ENCODE measurements at regions not wholly inside any gene's neighbourhood (a gene's known extent, or its start where the extent isn't known, plus 50 kb on each side); places are given as distances from the start of the nearest gene placed in this dataset.

DNA sequence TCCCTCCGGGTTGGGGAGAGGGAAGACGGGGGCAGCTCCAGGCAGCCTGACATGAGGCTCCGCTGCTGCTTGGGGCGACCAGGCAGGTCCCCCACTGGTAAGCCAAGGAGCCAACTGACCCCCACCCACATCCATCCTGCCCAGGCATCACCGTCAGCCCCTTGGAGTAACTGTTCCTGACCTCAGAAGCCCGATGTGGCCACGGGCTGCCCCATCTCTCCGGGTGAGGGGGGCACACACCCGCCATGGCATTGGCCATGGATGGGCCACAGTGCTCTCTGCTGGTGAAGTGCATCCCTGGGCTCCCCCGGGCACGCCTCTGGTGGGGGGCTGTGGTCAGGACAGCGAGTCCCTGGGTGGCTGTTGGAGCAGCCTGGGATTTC is 100.0 kb downstream of the CRYAA start:
- TF ChIP-seq POLR2AphosphoS5 (IDR thresholded peaks at IDR 0.05; ENCODE audit: low read depth) (no peak), SPI1 (IDR thresholded peaks at IDR 0.05; ENCODE audit: borderline replicate concordance, low read depth) (no peak), GABPA (IDR thresholded peaks at IDR 0.05; ENCODE audit: low read depth) (no peak)
- TF ChIP-seq, protein P1, sequence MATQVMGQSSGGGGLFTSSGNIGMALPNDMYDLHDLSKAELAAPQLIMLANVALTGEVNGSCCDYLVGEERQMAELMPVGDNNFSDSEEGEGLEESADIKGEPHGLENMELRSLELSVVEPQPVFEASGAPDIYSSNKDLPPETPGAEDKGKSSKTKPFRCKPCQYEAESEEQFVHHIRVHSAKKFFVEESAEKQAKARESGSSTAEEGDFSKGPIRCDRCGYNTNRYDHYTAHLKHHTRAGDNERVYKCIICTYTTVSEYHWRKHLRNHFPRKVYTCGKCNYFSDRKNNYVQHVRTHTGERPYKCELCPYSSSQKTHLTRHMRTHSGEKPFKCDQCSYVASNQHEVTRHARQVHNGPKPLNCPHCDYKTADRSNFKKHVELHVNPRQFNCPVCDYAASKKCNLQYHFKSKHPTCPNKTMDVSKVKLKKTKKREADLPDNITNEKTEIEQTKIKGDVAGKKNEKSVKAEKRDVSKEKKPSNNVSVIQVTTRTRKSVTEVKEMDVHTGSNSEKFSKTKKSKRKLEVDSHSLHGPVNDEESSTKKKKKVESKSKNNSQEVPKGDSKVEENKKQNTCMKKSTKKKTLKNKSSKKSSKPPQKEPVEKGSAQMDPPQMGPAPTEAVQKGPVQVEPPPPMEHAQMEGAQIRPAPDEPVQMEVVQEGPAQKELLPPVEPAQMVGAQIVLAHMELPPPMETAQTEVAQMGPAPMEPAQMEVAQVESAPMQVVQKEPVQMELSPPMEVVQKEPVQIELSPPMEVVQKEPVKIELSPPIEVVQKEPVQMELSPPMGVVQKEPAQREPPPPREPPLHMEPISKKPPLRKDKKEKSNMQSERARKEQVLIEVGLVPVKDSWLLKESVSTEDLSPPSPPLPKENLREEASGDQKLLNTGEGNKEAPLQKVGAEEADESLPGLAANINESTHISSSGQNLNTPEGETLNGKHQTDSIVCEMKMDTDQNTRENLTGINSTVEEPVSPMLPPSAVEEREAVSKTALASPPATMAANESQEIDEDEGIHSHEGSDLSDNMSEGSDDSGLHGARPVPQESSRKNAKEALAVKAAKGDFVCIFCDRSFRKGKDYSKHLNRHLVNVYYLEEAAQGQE (IDR thresholded peaks at IDR 0.05; ENCODE audit: insufficient replicate concordance, low read depth): no peak
- TF ChIP-seq, protein P2, sequence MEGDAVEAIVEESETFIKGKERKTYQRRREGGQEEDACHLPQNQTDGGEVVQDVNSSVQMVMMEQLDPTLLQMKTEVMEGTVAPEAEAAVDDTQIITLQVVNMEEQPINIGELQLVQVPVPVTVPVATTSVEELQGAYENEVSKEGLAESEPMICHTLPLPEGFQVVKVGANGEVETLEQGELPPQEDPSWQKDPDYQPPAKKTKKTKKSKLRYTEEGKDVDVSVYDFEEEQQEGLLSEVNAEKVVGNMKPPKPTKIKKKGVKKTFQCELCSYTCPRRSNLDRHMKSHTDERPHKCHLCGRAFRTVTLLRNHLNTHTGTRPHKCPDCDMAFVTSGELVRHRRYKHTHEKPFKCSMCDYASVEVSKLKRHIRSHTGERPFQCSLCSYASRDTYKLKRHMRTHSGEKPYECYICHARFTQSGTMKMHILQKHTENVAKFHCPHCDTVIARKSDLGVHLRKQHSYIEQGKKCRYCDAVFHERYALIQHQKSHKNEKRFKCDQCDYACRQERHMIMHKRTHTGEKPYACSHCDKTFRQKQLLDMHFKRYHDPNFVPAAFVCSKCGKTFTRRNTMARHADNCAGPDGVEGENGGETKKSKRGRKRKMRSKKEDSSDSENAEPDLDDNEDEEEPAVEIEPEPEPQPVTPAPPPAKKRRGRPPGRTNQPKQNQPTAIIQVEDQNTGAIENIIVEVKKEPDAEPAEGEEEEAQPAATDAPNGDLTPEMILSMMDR (IDR thresholded peaks at IDR 0.05; ENCODE audit: insufficient read depth, low read length): no peak
- Histone ChIP-seq H3K4me3 (replicated peaks; ENCODE audit: insufficient read depth, low read length) (no peak overlapping the region), H3K27ac (replicated peaks) (no peak overlapping the region), H3K27me3 (ENCODE audit: insufficient read depth, poor library complexity, severe bottlenecking) (no peaks in the 10 kb centered on the region)
- DNase-seq (ENCODE audit: low read depth in 1 of 2, low spot score in 1 of 2): no peak

DNA sequence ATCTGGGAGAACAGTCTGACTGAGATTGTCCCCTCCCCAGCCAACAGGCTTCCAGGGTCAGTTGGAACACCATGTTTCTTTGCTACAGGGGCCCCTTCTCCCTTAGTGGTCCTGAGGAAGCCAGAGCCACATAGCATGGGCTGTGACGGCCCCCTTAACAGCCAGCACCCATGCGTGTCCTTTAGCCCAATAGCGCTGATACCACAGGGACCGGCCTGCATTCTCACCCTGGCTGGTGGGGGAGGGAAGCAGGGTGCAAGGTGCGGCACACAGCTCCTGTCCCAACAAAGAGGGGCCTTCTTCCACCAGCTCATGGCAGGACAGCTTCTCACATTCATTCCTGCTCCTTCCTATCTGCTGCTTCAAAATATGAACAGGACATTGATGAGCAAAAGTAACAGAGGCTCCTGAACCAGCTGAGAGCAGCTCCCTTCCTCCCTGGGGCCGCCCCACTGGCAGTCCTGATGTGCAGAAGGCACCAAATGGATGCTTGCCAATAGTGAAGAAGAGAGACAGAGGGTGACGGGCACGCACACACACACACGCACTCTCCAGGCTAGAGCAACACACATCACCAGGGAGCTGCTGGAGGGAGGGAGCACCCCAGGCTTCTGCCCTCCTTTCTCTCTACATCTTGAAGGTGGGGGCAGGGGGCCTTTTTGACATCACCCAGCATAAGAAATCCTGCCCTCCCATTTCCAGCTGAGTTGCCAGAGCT is 99.4 kb downstream of the CRYAA start:
- Histone ChIP-seq H3K27me3 (ENCODE audit: insufficient read depth, poor library complexity, severe bottlenecking) (no peaks in the 10 kb centered on the region), H3K4me3 (replicated peaks; ENCODE audit: insufficient read depth, low read length) (no peak overlapping the region), H3K27ac (replicated peaks) (no peak overlapping the region)
- no peak for DNase-seq (ENCODE audit: low read depth in 1 of 2, low spot score in 1 of 2)
- TF ChIP-seq POLR2AphosphoS5 (IDR thresholded peaks at IDR 0.05; ENCODE audit: low read depth) (no peak), GABPA (IDR thresholded peaks at IDR 0.05; ENCODE audit: low read depth) (no peak), SPI1 (IDR thresholded peaks at IDR 0.05; ENCODE audit: borderline replicate concordance, low read depth) (no peak)
- TF ChIP-seq, protein P1 (IDR thresholded peaks at IDR 0.05; ENCODE audit: insufficient replicate concordance, low read depth): no peak
- TF ChIP-seq, protein P2 (IDR thresholded peaks at IDR 0.05; ENCODE audit: insufficient read depth, low read length): no peak

- Histone ChIP-seq H3K27ac (replicated peaks) (no peak overlapping the region), H3K4me3 (replicated peaks; ENCODE audit: insufficient read depth, low read length) (no peak overlapping the region), H3K27me3 (ENCODE audit: insufficient read depth, poor library complexity, severe bottlenecking) (no peaks in the 10 kb centered on the region)
- DNase-seq (ENCODE audit: low read depth in 1 of 2, low spot score in 1 of 2): no peak
- TF ChIP-seq SPI1 (IDR thresholded peaks at IDR 0.05; ENCODE audit: borderline replicate concordance, low read depth): no peak
- no peak for TF ChIP-seq GABPA (IDR thresholded peaks at IDR 0.05; ENCODE audit: low read depth)
- TF ChIP-seq, protein P1 (IDR thresholded peaks at IDR 0.05; ENCODE audit: insufficient replicate concordance, low read depth): no peak
- TF ChIP-seq, protein P2 (IDR thresholded peaks at IDR 0.05; ENCODE audit: insufficient read depth, low read length): no peak
- TF ChIP-seq POLR2AphosphoS5 (IDR thresholded peaks at IDR 0.05; ENCODE audit: low read depth): no peak
These were observed 98.7 kb downstream of the CRYAA start for GRCh38 chr21:43267391-43268085.
